ENCODE measurements at regions not wholly inside any gene's neighbourhood (a gene's known extent, or its start where the extent isn't known, plus 50 kb on each side); places are given as distances from the start of the nearest gene placed in this dataset.

GRCh38 chr5:164876793-164877192, 1371.4 kb downstream of the MAT2B start:
- H3K4me1 Mint-ChIP-seq, result no peaks in the 10 kb centered on the region
- ATAC-seq (no peak), DNase-seq (no peak)
- H3K9me3 Mint-ChIP-seq, result peaks cover 9 to 13% of the 10 kb centered on the region in 2 donors
- WGBS (ENCODE audit: insufficient coverage), result 73% methylated on average over 1 of the region's 1 CpG
- no peak overlapping the region for H3K27ac ChIP-seq (ENCODE audit: low read length)
- no peaks in the 10 kb centered on the region for H3K4me1 ChIP-seq (ENCODE audit: control insufficient read depth, insufficient read depth, low read length)
- no peaks in the 10 kb centered on the region for H3K36me3 ChIP-seq (ENCODE audit: control insufficient read depth, insufficient read depth, low read length)
- no peaks in the 10 kb centered on the region for H3K27me3 ChIP-seq (ENCODE audit: control insufficient read depth, insufficient read depth, low read length)
- H3K9me3 ChIP-seq (ENCODE audit: control insufficient read depth, insufficient read depth, low read length), result no peaks in the 10 kb centered on the region
- intact Hi-C loops (cut with micrococcal nuclease), result no loop called here
- H3K36me3 Mint-ChIP-seq, result no peaks in the 10 kb centered on the region
- no peak overlapping the region for H3K27ac Mint-ChIP-seq
- TF ChIP-seq CTCF (IDR thresholded peaks at IDR 0.05), result no peak
- H3K4me3 Mint-ChIP-seq, result no peak overlapping the region
- H3K4me3 ChIP-seq (ENCODE audit: low read length), result no peak overlapping the region
- H3K27me3 Mint-ChIP-seq (ENCODE audit: low read depth in 2 of 2), result no peaks in the 10 kb centered on the region

GRCh38 chr5:164881442-164881841, 1376.0 kb downstream of the MAT2B start:
- no peaks in the 10 kb centered on the region for H3K4me1 ChIP-seq (ENCODE audit: control insufficient read depth, insufficient read depth, low read length)
- no peaks in the 10 kb centered on the region for H3K4me1 Mint-ChIP-seq
- H3K27me3 Mint-ChIP-seq (ENCODE audit: low read depth in 2 of 2), result no peaks in the 10 kb centered on the region
- H3K36me3 Mint-ChIP-seq, result no peaks in the 10 kb centered on the region
- peaks cover 5 to 7% of the 10 kb centered on the region in 2 donors for H3K9me3 Mint-ChIP-seq
- WGBS (ENCODE audit: insufficient coverage), result 86% methylated on average over 12 of the region's 12 CpGs
- intact Hi-C loops (cut with micrococcal nuclease), result no loop called here
- no peaks in the 10 kb centered on the region for H3K27me3 ChIP-seq (ENCODE audit: control insufficient read depth, insufficient read depth, low read length)
- ATAC-seq (no peak), DNase-seq (no peak)
- no peak overlapping the region for H3K27ac ChIP-seq (ENCODE audit: low read length)
- H3K9me3 ChIP-seq (ENCODE audit: control insufficient read depth, insufficient read depth, low read length), result no peaks in the 10 kb centered on the region
- no peaks in the 10 kb centered on the region for H3K36me3 ChIP-seq (ENCODE audit: control insufficient read depth, insufficient read depth, low read length)
- H3K27ac Mint-ChIP-seq, result no peak overlapping the region
- H3K4me3 ChIP-seq (ENCODE audit: low read length), result no peak overlapping the region
- TF ChIP-seq CTCF (IDR thresholded peaks at IDR 0.05), result no peak
- H3K4me3 Mint-ChIP-seq, result no peak overlapping the region

GRCh38 chr5:164885179-164885578, 1379.8 kb downstream of the MAT2B start:
- ATAC-seq, result no peak
- WGBS (ENCODE audit: insufficient coverage), result 85% methylated on average over 3 of the region's 3 CpGs
- Mint-ChIP-seq H3K36me3 (no peaks in the 10 kb centered on the region), H3K4me3 (no peak overlapping the region), H3K4me1 (no peaks in the 10 kb centered on the region), H3K9me3 (peaks cover 2 to 8% of the 10 kb centered on the region in 2 donors), H3K27ac (no peak overlapping the region), H3K27me3 (ENCODE audit: low read depth in 2 of 2) (no peaks in the 10 kb centered on the region)
- H3K9me3 ChIP-seq (ENCODE audit: control insufficient read depth, insufficient read depth, low read length), result no peaks in the 10 kb centered on the region
- no peak for TF ChIP-seq CTCF (IDR thresholded peaks at IDR 0.05)
- H3K4me1 ChIP-seq (ENCODE audit: control insufficient read depth, insufficient read depth, low read length), result no peaks in the 10 kb centered on the region
- H3K4me3 ChIP-seq (ENCODE audit: low read length), result no peak overlapping the region
- intact Hi-C loops (cut with micrococcal nuclease), result no loop called here
- no peaks in the 10 kb centered on the region for H3K27me3 ChIP-seq (ENCODE audit: control insufficient read depth, insufficient read depth, low read length)
- no peak overlapping the region for H3K27ac ChIP-seq (ENCODE audit: low read length)
- no peak for DNase-seq
- H3K36me3 ChIP-seq (ENCODE audit: control insufficient read depth, insufficient read depth, low read length), result no peaks in the 10 kb centered on the region

- TF ChIP-seq CTCF (IDR thresholded peaks at IDR 0.05), result no peak
- Histone ChIP-seq H3K27ac (ENCODE audit: low read length) (no peak overlapping the region), H3K4me3 (ENCODE audit: low read length) (no peak overlapping the region), H3K4me1 (ENCODE audit: control insufficient read depth, insufficient read depth, low read length) (no peaks in the 10 kb centered on the region), H3K9me3 (ENCODE audit: control insufficient read depth, insufficient read depth, low read length) (no peaks in the 10 kb centered on the region), H3K27me3 (ENCODE audit: control insufficient read depth, insufficient read depth, low read length) (no peaks in the 10 kb centered on the region), H3K36me3 (ENCODE audit: control insufficient read depth, insufficient read depth, low read length) (no peaks in the 10 kb centered on the region)
- 82% methylated on average over 5 of the region's 5 CpGs for WGBS (ENCODE audit: insufficient coverage)
- intact Hi-C loops (cut with micrococcal nuclease), result no loop called here
- Mint-ChIP-seq H3K9me3 (peaks cover 0 to 7% of the 10 kb centered on the region in 2 donors), H3K4me1 (no peaks in the 10 kb centered on the region), H3K27ac (no peak overlapping the region), H3K36me3 (no peaks in the 10 kb centered on the region), H3K27me3 (ENCODE audit: low read depth in 2 of 2) (no peaks in the 10 kb centered on the region), H3K4me3 (no peak overlapping the region)
- ATAC-seq (no peak), DNase-seq (no peak)
Observed at GRCh38 chr5:164893071-164893470, 1387.7 kb downstream of the MAT2B start.

All from natural killer cell (primary cell).